Esophagus muscularis mucosa (tissue), 4 donors: ENCODE measurements at regions not wholly inside any gene's neighbourhood (a gene's known extent, or its start where the extent isn't known, plus 50 kb on each side); places are given as distances from the start of the nearest gene placed in this dataset.

Experiments used
- DNase-seq: peaks from one replicate; pipeline ENCODE4 v3.0.0-alpha.2; 2017; ENCODE audit errors: extremely low spot score
- H3K27ac ChIP-seq, 4 donors: fragments of 200-600 bp; sonication (generic); replicated peaks in 1 of 4; 1 replicate in 3 of 4; 2 replicates in 1 of 4; pipeline ENCODE4 v1.5.1; 2016 to 2019; ENCODE audit warnings: mild to moderate bottlenecking in 1 of 4
- H3K27me3 ChIP-seq, 4 donors: fragments of 200-600 bp; sonication (generic); one replicate each; pipeline versions ENCODE4 v1.5.1 to v1.6.0; 2016 to 2019
- H3K36me3 ChIP-seq, 4 donors: fragments of 200-600 bp; sonication (generic); one replicate each; pipeline ENCODE4 v1.5.1; 2016 to 2019
- H3K4me1 ChIP-seq, 4 donors: fragments of 200-600 bp; sonication (generic); one replicate each; pipeline ENCODE4 v1.5.1; 2016 to 2019
- H3K4me3 ChIP-seq, 4 donors: fragments of 200-600 bp; sonication (generic); 1 replicate in 2 of 4; 2 replicates in 2 of 4; pipeline ENCODE4 v1.5.1; 2016 to 2019; ENCODE audit warnings: mild to moderate bottlenecking in 4 of 4, moderate library complexity in 1 of 4
- H3K9me3 ChIP-seq, 4 donors: fragments of 200-600 bp; sonication (generic); 1 replicate in 3 of 4; 2 replicates in 1 of 4; pipeline ENCODE4 v1.5.1; 2016 to 2019
- CTCF ChIP-seq, 3 experiments: fragments of 200-600 bp in 2 of 3; fragments of 450-650 bp in 1 of 3; sonication (generic) in 2 of 3; IDR thresholded peaks; one replicate each; pipeline ENCODE4 v1.5.1; 2017 to 2019; ENCODE audit warnings: antibody characterized with exemption in 3 of 3, mild to moderate bottlenecking in 2 of 3, moderate library complexity in 1 of 3
- EP300 ChIP-seq: sonication (generic); formaldehyde crosslinking; IDR thresholded peaks from one replicate; pipeline ENCODE4 v1.6.1; 2017; ENCODE audit warnings: antibody characterized with exemption
- POLR2A ChIP-seq: fragments of 450-650 bp; IDR thresholded peaks from one replicate; pipeline ENCODE4 v1.6.1; 2017; ENCODE audit warnings: antibody characterized with exemption, moderate library complexity, mild to moderate bottlenecking, low read depth
- POLR2AphosphoS5 ChIP-seq, 2 donors: sonication (generic); formaldehyde crosslinking; IDR thresholded peaks; one replicate each; pipeline ENCODE4 v1.6.1; 2017; ENCODE audit warnings: antibody characterized with exemption in 2 of 2
- WGBS: methylation state at CpG from one replicate; pipeline ENCODE4 v1.1.5; 2018; 5-methylcytosine and 5-hydroxymethylcytosine counted together
- intact Hi-C: fragments of 100-400 bp; cut with DNase I; formaldehyde crosslinking; loops from one replicate; pipeline ENCODE4 v1.15.1; 2023

GRCh38 chr18:66769375-66769774, 165.5 kb upstream of the CDH19 start:
- no peak for DNase-seq
- WGBS = 82% methylated on average over 4 of the region's 4 CpGs
- TF ChIP-seq POLR2A (no peak), EP300 (no peak), CTCF (IDR thresholded peaks at IDR 0.05) (no peak), POLR2AphosphoS5 (IDR thresholded peaks at IDR 0.05) (no peak)

GRCh38 chr18:66764230-66764629, 160.3 kb upstream of the CDH19 start:
- Histone ChIP-seq H3K4me1 (no peaks in the 10 kb centered on the region), H3K27me3 (no peaks in the 10 kb centered on the region), H3K4me3 (no peak overlapping the region), H3K27ac (no peak overlapping the region), H3K9me3 (no peaks in the 10 kb centered on the region), H3K36me3 (no peaks in the 10 kb centered on the region)
- 93% methylated on average over 4 of the region's 4 CpGs for WGBS
- DNase-seq = no peak
- intact Hi-C loops = no loop called here
- TF ChIP-seq POLR2A (no peak), CTCF (IDR thresholded peaks at IDR 0.05) (no peak), POLR2AphosphoS5 (IDR thresholded peaks at IDR 0.05) (no peak), EP300 (no peak)

More at GRCh38 chr18:66769375-66769774, 165.5 kb upstream of the CDH19 start:
- Histone ChIP-seq H3K4me3 (no peak overlapping the region), H3K9me3 (no peaks in the 10 kb centered on the region), H3K36me3 (no peaks in the 10 kb centered on the region), H3K27me3 (no peaks in the 10 kb centered on the region), H3K27ac (no peak overlapping the region), H3K4me1 (no peaks in the 10 kb centered on the region)
- intact Hi-C loops = no loop called here

GRCh38 chr18:66761166-66761565, 157.3 kb upstream of the CDH19 start:
- intact Hi-C loops = no loop called here
- WGBS = 87% methylated on average over 4 of the region's 4 CpGs
- Histone ChIP-seq H3K36me3 (no peaks in the 10 kb centered on the region), H3K4me3 (no peak overlapping the region), H3K27me3 (no peaks in the 10 kb centered on the region), H3K4me1 (no peaks in the 10 kb centered on the region), H3K27ac (no peak overlapping the region), H3K9me3 (no peaks in the 10 kb centered on the region)
- no peak for TF ChIP-seq POLR2AphosphoS5 (IDR thresholded peaks at IDR 0.05)
- TF ChIP-seq EP300 = no peak
- TF ChIP-seq CTCF (IDR thresholded peaks at IDR 0.05) = no peak
- no peak for TF ChIP-seq POLR2A
- DNase-seq = no peak

GRCh38 chr18:66760559-66760958, 156.7 kb upstream of the CDH19 start:
- no peaks in the 10 kb centered on the region for H3K9me3 ChIP-seq
- no peak overlapping the region for H3K27ac ChIP-seq
- WGBS = 93% methylated on average over 4 of the region's 4 CpGs
- intact Hi-C loops = no loop called here
- no peak for DNase-seq
- TF ChIP-seq EP300 = no peak
- TF ChIP-seq CTCF (IDR thresholded peaks at IDR 0.05) = no peak
- TF ChIP-seq POLR2AphosphoS5 (IDR thresholded peaks at IDR 0.05) = no peak
- TF ChIP-seq POLR2A = no peak
- no peaks in the 10 kb centered on the region for H3K36me3 ChIP-seq
- no peak overlapping the region for H3K4me3 ChIP-seq
- no peaks in the 10 kb centered on the region for H3K27me3 ChIP-seq
- H3K4me1 ChIP-seq = no peaks in the 10 kb centered on the region

- H3K4me1 ChIP-seq = no peaks in the 10 kb centered on the region
- intact Hi-C loops = no loop called here
- WGBS = 89% methylated on average over 6 of the region's 6 CpGs
- TF ChIP-seq POLR2A (no peak), EP300 (no peak), CTCF (IDR thresholded peaks at IDR 0.05) (no peak), POLR2AphosphoS5 (IDR thresholded peaks at IDR 0.05) (no peak)
- H3K4me3 ChIP-seq = no peak overlapping the region
- no peak overlapping the region for H3K27ac ChIP-seq
- no peaks in the 10 kb centered on the region for H3K27me3 ChIP-seq
- no peaks in the 10 kb centered on the region for H3K9me3 ChIP-seq
- no peaks in the 10 kb centered on the region for H3K36me3 ChIP-seq
- no peak for DNase-seq
These were observed 155.3 kb upstream of the CDH19 start for GRCh38 chr18:66759050-66759828.
